ENCODE measurements at regions not wholly inside any gene's neighbourhood (a gene's known extent, or its start where the extent isn't known, plus 50 kb on each side); places are given as distances from the start of the nearest gene placed in this dataset.
"Not testable (repeated sequence)": the region's sequence is repeated elsewhere in the genome, so short reads cannot be mapped to it uniquely, and the experiment has no call there.

DNA sequence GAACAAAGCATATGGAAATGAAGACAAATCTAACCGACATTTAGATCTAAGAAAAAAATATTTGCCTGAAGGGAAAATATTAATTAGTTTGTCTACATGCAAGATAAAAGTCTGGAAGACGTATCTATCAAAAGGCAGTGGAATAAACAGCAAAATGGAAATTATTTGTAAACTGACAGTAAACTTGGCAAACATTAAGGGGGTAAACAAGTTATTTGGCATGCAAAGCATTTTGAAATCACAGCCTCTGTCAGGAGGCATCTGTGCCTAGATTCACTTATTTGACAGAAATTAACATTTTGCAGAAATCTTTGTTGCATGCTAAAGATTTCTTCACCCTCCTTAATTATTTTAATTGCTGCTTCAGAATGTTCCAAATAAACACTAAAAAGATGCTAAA, 1065.8 kb upstream of the POU3F4 start:
- TF ChIP-seq, protein P1, sequence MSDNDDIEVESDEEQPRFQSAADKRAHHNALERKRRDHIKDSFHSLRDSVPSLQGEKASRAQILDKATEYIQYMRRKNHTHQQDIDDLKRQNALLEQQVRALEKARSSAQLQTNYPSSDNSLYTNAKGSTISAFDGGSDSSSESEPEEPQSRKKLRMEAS (IDR thresholded peaks at IDR 0.05), result no peak
- TF ChIP-seq TAF1 (conservative IDR thresholded peaks at IDR 0.05), result no peak
- 61% methylated on average over 2 of the region's 2 CpGs for WGBS
- Histone ChIP-seq H3K9ac (ENCODE audit: low read depth in 1 of 2, low read length in 2 of 2) (no peak overlapping the region), H3K36me3 (ENCODE audit: control insufficient read depth in 4 of 4, insufficient read depth in 3 of 4, low read depth in 1 of 4, low read length in 3 of 4) (no peaks in the 10 kb centered on the region), H3K4me1 (ENCODE audit: control insufficient read depth in 4 of 4, insufficient read depth in 4 of 4, low read length in 3 of 4) (no peaks in the 10 kb centered on the region), H3K27ac (ENCODE audit: low read depth in 1 of 2, low read length in 2 of 2) (no peak overlapping the region), H3K4me3 (ENCODE audit: low read depth in 1 of 3, low read length in 3 of 3) (no peak overlapping the region), H3K9me3 (ENCODE audit: control insufficient read depth in 4 of 4, low read length in 3 of 4) (no peaks in the 10 kb centered on the region), H3K27me3 (ENCODE audit: control insufficient read depth in 4 of 4, insufficient read depth in 4 of 4, low read length in 3 of 4) (no peaks in the 10 kb centered on the region)
- DNase-seq (ENCODE audit: low spot score), result no peak

DNA sequence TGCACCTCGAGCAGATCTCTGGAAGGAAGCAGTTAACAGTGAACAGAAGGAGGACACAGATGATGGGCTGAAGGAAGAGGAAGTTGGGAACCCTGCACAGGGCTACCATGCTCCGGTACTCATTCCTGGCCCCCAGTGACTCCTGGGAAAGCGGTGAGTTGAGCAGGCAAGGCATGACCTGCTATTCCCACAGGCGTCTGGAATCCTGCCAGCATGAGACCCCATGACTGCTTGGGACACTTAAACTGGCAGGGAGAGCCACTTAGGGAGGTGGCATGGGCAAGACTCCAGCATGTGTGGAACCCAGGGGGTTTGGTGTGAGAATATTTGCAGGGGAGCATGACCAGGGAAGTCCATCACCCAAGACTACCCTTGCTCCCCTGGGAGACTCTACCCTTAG, 1056.4 kb upstream of the POU3F4 start:
- Histone ChIP-seq H3K4me1 (ENCODE audit: control insufficient read depth in 4 of 4, insufficient read depth in 4 of 4, low read length in 3 of 4) (no peaks in the 10 kb centered on the region), H3K9ac (ENCODE audit: low read depth in 1 of 2, low read length in 2 of 2) (no peak overlapping the region), H3K27ac (ENCODE audit: low read depth in 1 of 2, low read length in 2 of 2) (no peak overlapping the region), H3K9me3 (ENCODE audit: control insufficient read depth in 4 of 4, low read length in 3 of 4) (no peaks in the 10 kb centered on the region), H3K27me3 (ENCODE audit: control insufficient read depth in 4 of 4, insufficient read depth in 4 of 4, low read length in 3 of 4) (no peaks in the 10 kb centered on the region), H3K4me3 (ENCODE audit: low read depth in 1 of 3, low read length in 3 of 3) (no peak overlapping the region), H3K36me3 (ENCODE audit: control insufficient read depth in 4 of 4, insufficient read depth in 3 of 4, low read depth in 1 of 4, low read length in 3 of 4) (no peaks in the 10 kb centered on the region)
- no peak for DNase-seq (ENCODE audit: low spot score)
- TF ChIP-seq FOXA2 (IDR thresholded peaks at IDR 0.05), result no peak
- no peak for TF ChIP-seq YY1 (IDR thresholded peaks at IDR 0.05)
- TF ChIP-seq, protein P2, sequence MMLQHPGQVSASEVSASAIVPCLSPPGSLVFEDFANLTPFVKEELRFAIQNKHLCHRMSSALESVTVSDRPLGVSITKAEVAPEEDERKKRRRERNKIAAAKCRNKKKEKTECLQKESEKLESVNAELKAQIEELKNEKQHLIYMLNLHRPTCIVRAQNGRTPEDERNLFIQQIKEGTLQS (IDR thresholded peaks at IDR 0.05), result no peak
- no peak for TF ChIP-seq RAD21 (IDR thresholded peaks at IDR 0.05)
- TF ChIP-seq, protein P3, sequence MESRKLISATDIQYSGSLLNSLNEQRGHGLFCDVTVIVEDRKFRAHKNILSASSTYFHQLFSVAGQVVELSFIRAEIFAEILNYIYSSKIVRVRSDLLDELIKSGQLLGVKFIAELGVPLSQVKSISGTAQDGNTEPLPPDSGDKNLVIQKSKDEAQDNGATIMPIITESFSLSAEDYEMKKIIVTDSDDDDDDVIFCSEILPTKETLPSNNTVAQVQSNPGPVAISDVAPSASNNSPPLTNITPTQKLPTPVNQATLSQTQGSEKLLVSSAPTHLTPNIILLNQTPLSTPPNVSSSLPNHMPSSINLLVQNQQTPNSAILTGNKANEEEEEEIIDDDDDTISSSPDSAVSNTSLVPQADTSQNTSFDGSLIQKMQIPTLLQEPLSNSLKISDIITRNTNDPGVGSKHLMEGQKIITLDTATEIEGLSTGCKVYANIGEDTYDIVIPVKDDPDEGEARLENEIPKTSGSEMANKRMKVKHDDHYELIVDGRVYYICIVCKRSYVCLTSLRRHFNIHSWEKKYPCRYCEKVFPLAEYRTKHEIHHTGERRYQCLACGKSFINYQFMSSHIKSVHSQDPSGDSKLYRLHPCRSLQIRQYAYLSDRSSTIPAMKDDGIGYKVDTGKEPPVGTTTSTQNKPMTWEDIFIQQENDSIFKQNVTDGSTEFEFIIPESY (IDR thresholded peaks at IDR 0.05), result no peak
- TF ChIP-seq, protein P4, sequence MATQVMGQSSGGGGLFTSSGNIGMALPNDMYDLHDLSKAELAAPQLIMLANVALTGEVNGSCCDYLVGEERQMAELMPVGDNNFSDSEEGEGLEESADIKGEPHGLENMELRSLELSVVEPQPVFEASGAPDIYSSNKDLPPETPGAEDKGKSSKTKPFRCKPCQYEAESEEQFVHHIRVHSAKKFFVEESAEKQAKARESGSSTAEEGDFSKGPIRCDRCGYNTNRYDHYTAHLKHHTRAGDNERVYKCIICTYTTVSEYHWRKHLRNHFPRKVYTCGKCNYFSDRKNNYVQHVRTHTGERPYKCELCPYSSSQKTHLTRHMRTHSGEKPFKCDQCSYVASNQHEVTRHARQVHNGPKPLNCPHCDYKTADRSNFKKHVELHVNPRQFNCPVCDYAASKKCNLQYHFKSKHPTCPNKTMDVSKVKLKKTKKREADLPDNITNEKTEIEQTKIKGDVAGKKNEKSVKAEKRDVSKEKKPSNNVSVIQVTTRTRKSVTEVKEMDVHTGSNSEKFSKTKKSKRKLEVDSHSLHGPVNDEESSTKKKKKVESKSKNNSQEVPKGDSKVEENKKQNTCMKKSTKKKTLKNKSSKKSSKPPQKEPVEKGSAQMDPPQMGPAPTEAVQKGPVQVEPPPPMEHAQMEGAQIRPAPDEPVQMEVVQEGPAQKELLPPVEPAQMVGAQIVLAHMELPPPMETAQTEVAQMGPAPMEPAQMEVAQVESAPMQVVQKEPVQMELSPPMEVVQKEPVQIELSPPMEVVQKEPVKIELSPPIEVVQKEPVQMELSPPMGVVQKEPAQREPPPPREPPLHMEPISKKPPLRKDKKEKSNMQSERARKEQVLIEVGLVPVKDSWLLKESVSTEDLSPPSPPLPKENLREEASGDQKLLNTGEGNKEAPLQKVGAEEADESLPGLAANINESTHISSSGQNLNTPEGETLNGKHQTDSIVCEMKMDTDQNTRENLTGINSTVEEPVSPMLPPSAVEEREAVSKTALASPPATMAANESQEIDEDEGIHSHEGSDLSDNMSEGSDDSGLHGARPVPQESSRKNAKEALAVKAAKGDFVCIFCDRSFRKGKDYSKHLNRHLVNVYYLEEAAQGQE (IDR thresholded peaks at IDR 0.05), result no peak
- TF ChIP-seq EGR1 (IDR thresholded peaks at IDR 0.05; ENCODE audit: low read depth in 2 of 2), result no peak
- TF ChIP-seq JUND (IDR thresholded peaks at IDR 0.05), result no peak
- TF ChIP-seq TAF1 (conservative IDR thresholded peaks at IDR 0.05), result no peak
- TF ChIP-seq FOXA1 (IDR thresholded peaks at IDR 0.05), result no peak
- TF ChIP-seq HNF4A (conservative IDR thresholded peaks at IDR 0.05), result no peak
- TF ChIP-seq HNF4G (IDR thresholded peaks at IDR 0.05), result no peak
- TF ChIP-seq, protein P5, sequence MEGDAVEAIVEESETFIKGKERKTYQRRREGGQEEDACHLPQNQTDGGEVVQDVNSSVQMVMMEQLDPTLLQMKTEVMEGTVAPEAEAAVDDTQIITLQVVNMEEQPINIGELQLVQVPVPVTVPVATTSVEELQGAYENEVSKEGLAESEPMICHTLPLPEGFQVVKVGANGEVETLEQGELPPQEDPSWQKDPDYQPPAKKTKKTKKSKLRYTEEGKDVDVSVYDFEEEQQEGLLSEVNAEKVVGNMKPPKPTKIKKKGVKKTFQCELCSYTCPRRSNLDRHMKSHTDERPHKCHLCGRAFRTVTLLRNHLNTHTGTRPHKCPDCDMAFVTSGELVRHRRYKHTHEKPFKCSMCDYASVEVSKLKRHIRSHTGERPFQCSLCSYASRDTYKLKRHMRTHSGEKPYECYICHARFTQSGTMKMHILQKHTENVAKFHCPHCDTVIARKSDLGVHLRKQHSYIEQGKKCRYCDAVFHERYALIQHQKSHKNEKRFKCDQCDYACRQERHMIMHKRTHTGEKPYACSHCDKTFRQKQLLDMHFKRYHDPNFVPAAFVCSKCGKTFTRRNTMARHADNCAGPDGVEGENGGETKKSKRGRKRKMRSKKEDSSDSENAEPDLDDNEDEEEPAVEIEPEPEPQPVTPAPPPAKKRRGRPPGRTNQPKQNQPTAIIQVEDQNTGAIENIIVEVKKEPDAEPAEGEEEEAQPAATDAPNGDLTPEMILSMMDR (IDR thresholded peaks at IDR 0.05; ENCODE audit: low read depth, low read length, missing input control), result no peak
- 87% methylated on average over 4 of the region's 4 CpGs for whole genome bisulfite sequencing

DNA sequence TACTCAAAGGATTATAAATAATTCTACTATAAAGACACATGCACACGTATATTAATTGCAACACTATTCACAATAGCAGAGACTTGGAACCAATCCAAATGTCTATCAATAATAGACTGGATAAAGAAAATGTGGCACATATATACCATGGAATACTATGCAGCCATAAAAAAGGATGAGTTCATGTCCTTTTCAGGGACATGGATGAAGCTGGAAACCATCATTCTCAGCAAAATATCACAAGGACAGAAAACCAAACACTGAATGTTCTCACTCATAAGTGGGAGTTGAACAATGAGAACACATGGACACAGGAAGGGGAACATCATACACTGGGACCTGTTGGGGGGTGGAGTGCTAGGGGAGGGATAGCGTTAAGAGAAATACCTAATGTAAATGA, 1052.2 kb upstream of the POU3F4 start:
- H3K9me3 ChIP-seq (ENCODE audit: control insufficient read depth in 4 of 4, low read length in 3 of 4); H3K4me1 ChIP-seq (ENCODE audit: control insufficient read depth in 4 of 4, insufficient read depth in 4 of 4, low read length in 3 of 4); H3K4me3 ChIP-seq (ENCODE audit: low read depth in 1 of 3, low read length in 3 of 3); H3K27me3 ChIP-seq (ENCODE audit: control insufficient read depth in 4 of 4, insufficient read depth in 4 of 4, low read length in 3 of 4); DNase-seq (ENCODE audit: low spot score); H3K9ac ChIP-seq (ENCODE audit: low read depth in 1 of 2, low read length in 2 of 2); H3K27ac ChIP-seq (ENCODE audit: low read depth in 1 of 2, low read length in 2 of 2); H3K36me3 ChIP-seq (ENCODE audit: control insufficient read depth in 4 of 4, insufficient read depth in 3 of 4, low read depth in 1 of 4, low read length in 3 of 4): not testable (repeated sequence)
- 88% methylated on average over 2 of the region's 2 CpGs for WGBS
